Activated CD4-positive, alpha-beta T cell treated with anti-CD3 and anti-CD28 coated beads, Interleukin-2, amount 10 ng/mL, durations not matched to agents 7 days and 5 days (primary cell): ENCODE measurements at regions not wholly inside any gene's neighbourhood (a gene's known extent, or its start where the extent isn't known, plus 50 kb on each side); places are given as distances from the start of the nearest gene placed in this dataset.

Experiments
- CTCF ChIA-PET: fragments of 350-600 bp; sonication (Branson Sonifier 250); formaldehyde crosslinking; loops from one replicate; lab custom pipeline; 2021; ENCODE audit warnings: antibody characterized with exemption; lab: Charles Lee
- POLR2A ChIA-PET: fragments of 350-600 bp; sonication (Branson Sonifier 250); formaldehyde crosslinking; loops from one replicate; lab custom pipeline; 2021; ENCODE audit warnings: antibody characterized with exemption; lab: Charles Lee
- DNase-seq: peaks from one replicate; pipeline ENCODE4 v3.0.0-alpha.2; 2020
- H3K27ac Mint-ChIP-seq: one replicate; pipeline ENCODE4 v1.8.0; 2021; ENCODE audit warnings: mild to moderate bottlenecking, moderate library complexity, mixed read lengths
- H3K27me3 Mint-ChIP-seq: one replicate; pipeline ENCODE4 v1.8.0; 2021; ENCODE audit warnings: mixed read lengths
- H3K36me3 Mint-ChIP-seq: one replicate; pipeline ENCODE4 v1.8.0; 2021; ENCODE audit warnings: low read depth, mixed read lengths
- H3K4me1 Mint-ChIP-seq: one replicate; pipeline ENCODE4 v1.8.0; 2021; ENCODE audit warnings: mixed read lengths
- H3K4me3 Mint-ChIP-seq: one replicate; pipeline ENCODE4 v1.8.0; 2021; ENCODE audit warnings: mild to moderate bottlenecking, moderate library complexity, mixed read lengths
- H3K9me3 Mint-ChIP-seq: one replicate; pipeline ENCODE4 v1.8.0; 2021; ENCODE audit warnings: mixed read lengths

GRCh38 chr1:209506101-209506500, 77.4 kb upstream of the CAMK1G start:
- H3K27me3 Mint-ChIP-seq: peaks cover 2% of the 10 kb centered on the region
- H3K9me3 Mint-ChIP-seq: peaks cover 2% of the 10 kb centered on the region
- H3K4me3 Mint-ChIP-seq: no peak overlapping the region
- ChIA-PET POLR2A (interaction anchor here (0.5 kb wide), 1 partner anchor 1754 kb away, joined by 5 read pairs; no protein-coding TSS in a partner anchor), CTCF (interaction anchor here (0.7 to 1.1 kb wide), 2 partner anchors 11 to 34 kb away, joined by 3 read pairs; no protein-coding TSS in a partner anchor)
- no peaks in the 10 kb centered on the region for H3K36me3 Mint-ChIP-seq
- H3K4me1 Mint-ChIP-seq: no peaks in the 10 kb centered on the region
- DNase-seq: no peak
- H3K27ac Mint-ChIP-seq: no peak overlapping the region

DNA sequence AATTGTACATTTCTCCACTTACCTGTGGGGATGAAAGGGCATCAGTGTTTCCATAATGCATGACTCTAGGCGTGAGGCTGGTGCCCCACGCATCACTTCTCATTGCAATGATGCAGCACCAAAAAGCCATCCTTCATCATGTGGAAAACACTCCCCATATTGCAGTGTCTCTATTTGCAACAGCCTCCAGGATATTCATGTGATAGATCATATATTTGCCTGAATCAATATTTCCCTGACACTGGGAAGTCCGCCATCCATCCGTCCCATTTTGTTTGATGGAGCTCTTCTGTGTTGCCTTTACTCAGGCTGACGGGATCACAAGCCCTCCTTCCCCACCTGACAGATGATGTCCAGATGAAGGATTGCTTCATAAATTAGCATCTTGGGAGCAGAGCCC, 74.5 kb upstream of the CAMK1G start:
- POLR2A ChIA-PET: no interaction called here
- peaks cover 4% of the 10 kb centered on the region for H3K27me3 Mint-ChIP-seq
- CTCF ChIA-PET: no interaction called here
- no peak overlapping the region for H3K4me3 Mint-ChIP-seq
- DNase-seq: no peak
- H3K27ac Mint-ChIP-seq: no peak overlapping the region
- no peaks in the 10 kb centered on the region for H3K4me1 Mint-ChIP-seq
- no peaks in the 10 kb centered on the region for H3K36me3 Mint-ChIP-seq
- no peaks in the 10 kb centered on the region for H3K9me3 Mint-ChIP-seq

DNA sequence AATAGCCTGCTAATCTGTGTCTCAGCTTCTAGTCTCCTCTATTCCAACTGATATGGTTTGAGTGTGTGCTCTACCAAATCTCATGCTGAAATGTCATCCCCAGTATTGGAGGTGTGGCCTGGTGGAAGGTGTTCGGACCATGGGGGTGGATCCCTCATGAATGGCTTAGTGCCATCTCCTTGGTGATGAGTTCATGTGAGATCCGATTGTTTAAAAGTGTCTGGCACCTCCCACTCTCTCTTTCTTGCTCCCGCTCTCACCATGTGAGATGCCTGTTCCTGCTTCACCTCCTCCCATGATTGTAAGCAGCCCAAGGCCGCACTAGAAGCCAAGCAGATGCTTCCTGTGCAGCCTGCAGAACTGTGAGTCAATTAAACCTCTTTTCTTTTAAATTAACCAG, 73.5 kb upstream of the CAMK1G start:
- Mint-ChIP-seq H3K9me3 (no peaks in the 10 kb centered on the region), H3K36me3 (no peaks in the 10 kb centered on the region), H3K27ac (no peak overlapping the region), H3K4me3 (no peak overlapping the region), H3K4me1 (no peaks in the 10 kb centered on the region), H3K27me3 (peaks cover 7% of the 10 kb centered on the region)
- CTCF ChIA-PET: no interaction called here
- DNase-seq: no peak
- POLR2A ChIA-PET: no interaction called here

DNA sequence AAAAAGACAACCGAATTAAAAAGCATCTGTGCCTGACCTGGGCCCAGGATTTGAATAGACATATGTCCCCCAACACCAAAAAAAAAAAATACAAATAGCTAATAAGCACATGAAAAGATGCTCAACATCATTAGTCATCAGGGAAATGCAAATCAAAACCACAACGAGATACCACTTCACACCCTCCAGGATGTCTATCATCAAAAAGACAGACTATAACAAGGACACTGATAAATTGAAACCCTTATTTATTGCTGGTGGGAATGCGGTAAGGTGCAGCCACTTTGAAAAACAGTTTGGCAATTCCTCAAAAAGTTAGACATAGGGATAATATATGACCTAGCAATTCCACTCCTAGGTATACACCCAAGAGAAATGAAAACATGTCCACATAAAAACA, 72.3 kb upstream of the CAMK1G start:
- no peaks in the 10 kb centered on the region for H3K9me3 Mint-ChIP-seq
- no peak overlapping the region for H3K27ac Mint-ChIP-seq
- H3K4me1 Mint-ChIP-seq: no peaks in the 10 kb centered on the region
- no peak overlapping the region for H3K4me3 Mint-ChIP-seq
- H3K27me3 Mint-ChIP-seq: peaks cover 7% of the 10 kb centered on the region
- no peak for DNase-seq
- POLR2A ChIA-PET: no interaction called here
- no peaks in the 10 kb centered on the region for H3K36me3 Mint-ChIP-seq
- CTCF ChIA-PET: interaction anchor here (0.6 kb wide), 1 partner anchor 10 kb away, joined by 3 read pairs; no protein-coding TSS in a partner anchor

GRCh38 chr1:209512821-209513220, 70.7 kb upstream of the CAMK1G start:
- Mint-ChIP-seq H3K27me3 (peaks cover 7% of the 10 kb centered on the region), H3K4me1 (no peaks in the 10 kb centered on the region), H3K27ac (no peak overlapping the region), H3K4me3 (no peak overlapping the region), H3K9me3 (no peaks in the 10 kb centered on the region), H3K36me3 (no peaks in the 10 kb centered on the region)
- DNase-seq: no peak
- CTCF ChIA-PET: interaction anchor here (1.3 kb wide), 1 partner anchor 11 kb away, joined by 4 read pairs; no protein-coding TSS in a partner anchor
- POLR2A ChIA-PET: no interaction called here

- Mint-ChIP-seq H3K9me3 (no peaks in the 10 kb centered on the region), H3K36me3 (no peaks in the 10 kb centered on the region), H3K27ac (no peak overlapping the region), H3K4me3 (no peak overlapping the region), H3K4me1 (no peaks in the 10 kb centered on the region), H3K27me3 (peaks cover 7% of the 10 kb centered on the region)
- DNase-seq: no peak
- ChIA-PET POLR2A (no interaction called here), CTCF (interaction anchor here (1.3 kb wide), 1 partner anchor 12 kb away, joined by 4 read pairs; no protein-coding TSS in a partner anchor)
Measured at GRCh38 chr1:209513226-209513625, 70.3 kb upstream of the CAMK1G start.

GRCh38 chr1:209516771-209517680, 66.5 kb upstream of the CAMK1G start:
- Mint-ChIP-seq H3K36me3 (no peaks in the 10 kb centered on the region), H3K27me3 (peaks cover 17% of the 10 kb centered on the region), H3K4me1 (no peaks in the 10 kb centered on the region), H3K27ac (no peak overlapping the region), H3K4me3 (no peak overlapping the region), H3K9me3 (no peaks in the 10 kb centered on the region)
- no peak for DNase-seq
- ChIA-PET POLR2A (no interaction called here), CTCF (no interaction called here)

DNA sequence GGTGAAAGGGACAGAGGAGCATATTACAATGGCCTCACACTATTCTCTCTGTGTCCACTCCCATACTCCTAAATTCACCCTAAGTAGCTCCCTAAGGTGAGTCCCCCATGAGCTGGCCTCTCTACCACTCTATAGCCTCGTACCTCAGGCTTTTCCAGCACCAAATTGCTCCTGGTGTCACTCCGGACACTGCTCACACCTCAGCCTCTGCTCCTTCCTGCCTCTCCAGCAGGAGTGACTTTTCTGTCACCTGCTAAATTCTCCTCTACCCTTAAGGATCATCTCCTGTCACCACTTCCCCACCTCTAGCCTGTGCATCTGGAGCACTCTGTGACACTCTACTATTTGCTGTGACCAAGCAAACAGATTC, 65.8 kb upstream of the CAMK1G start:
- CTCF ChIA-PET: no interaction called here
- Mint-ChIP-seq H3K36me3 (no peaks in the 10 kb centered on the region), H3K4me1 (no peaks in the 10 kb centered on the region), H3K9me3 (no peaks in the 10 kb centered on the region), H3K27ac (no peak overlapping the region), H3K27me3 (peaks cover 19% of the 10 kb centered on the region), H3K4me3 (no peak overlapping the region)
- DNase-seq: no peak
- POLR2A ChIA-PET: no interaction called here

DNA sequence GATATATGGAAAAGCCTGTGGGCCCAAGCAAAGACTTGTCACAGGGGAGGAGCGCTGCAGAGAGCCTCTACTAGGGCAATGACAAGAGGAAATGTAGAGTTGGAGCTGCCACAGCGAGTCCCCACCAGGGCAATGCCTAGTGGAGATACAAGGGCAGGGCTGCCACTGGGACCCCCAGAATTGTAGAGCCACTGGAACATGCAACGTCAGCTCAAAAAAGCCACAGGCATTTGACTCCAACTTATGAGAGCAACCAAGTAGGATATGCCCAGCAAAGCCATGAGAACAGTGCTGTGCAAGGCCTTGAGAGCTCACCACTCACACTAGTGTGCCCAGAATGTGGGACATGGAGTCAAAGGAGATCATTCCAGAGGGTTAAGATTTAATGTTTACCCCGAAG, 63.7 kb upstream of the CAMK1G start:
- DNase-seq: no peak
- Mint-ChIP-seq H3K9me3 (no peaks in the 10 kb centered on the region), H3K4me3 (no peak overlapping the region), H3K27ac (no peak overlapping the region), H3K36me3 (no peaks in the 10 kb centered on the region), H3K4me1 (no peaks in the 10 kb centered on the region), H3K27me3 (peaks cover 30% of the 10 kb centered on the region)
- CTCF ChIA-PET: no interaction called here
- POLR2A ChIA-PET: no interaction called here

DNA sequence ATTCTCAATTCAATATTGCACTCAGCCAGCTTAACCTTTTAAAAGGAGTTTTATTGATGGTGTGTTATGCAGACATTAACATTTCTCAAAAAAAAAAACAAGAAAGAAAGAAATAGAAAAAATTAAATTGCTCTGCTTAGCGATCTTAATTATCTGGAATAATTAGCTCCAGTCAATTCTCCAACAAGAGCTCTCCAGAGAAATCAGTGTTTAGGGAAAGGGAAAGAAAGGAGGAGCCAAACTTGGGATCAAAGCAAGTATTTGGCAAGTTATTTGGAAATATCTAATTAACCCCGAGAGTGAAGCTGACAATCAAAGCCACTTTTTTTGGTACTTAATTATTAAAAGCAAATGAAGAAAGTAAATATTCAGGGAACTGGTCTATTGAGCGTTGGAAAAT, 60.7 kb upstream of the CAMK1G start:
- no peak for DNase-seq
- H3K4me1 Mint-ChIP-seq: no peaks in the 10 kb centered on the region
- no peak overlapping the region for H3K27ac Mint-ChIP-seq
- H3K9me3 Mint-ChIP-seq: no peaks in the 10 kb centered on the region
- H3K27me3 Mint-ChIP-seq: peaks cover 41% of the 10 kb centered on the region
- ChIA-PET POLR2A (no interaction called here), CTCF (no interaction called here)
- no peak overlapping the region for H3K4me3 Mint-ChIP-seq
- H3K36me3 Mint-ChIP-seq: no peaks in the 10 kb centered on the region

GRCh38 chr1:209526137-209526536, 57.4 kb upstream of the CAMK1G start:
- H3K4me3 Mint-ChIP-seq: no peak overlapping the region
- no peak for DNase-seq
- no peaks in the 10 kb centered on the region for H3K36me3 Mint-ChIP-seq
- POLR2A ChIA-PET: no interaction called here
- H3K4me1 Mint-ChIP-seq: no peaks in the 10 kb centered on the region
- H3K27ac Mint-ChIP-seq: no peak overlapping the region
- H3K9me3 Mint-ChIP-seq: no peaks in the 10 kb centered on the region
- peaks cover 41% of the 10 kb centered on the region for H3K27me3 Mint-ChIP-seq
- CTCF ChIA-PET: no interaction called here

GRCh38 chr1:209527372-209527771, 56.1 kb upstream of the CAMK1G start:
- Mint-ChIP-seq H3K36me3 (no peaks in the 10 kb centered on the region), H3K27me3 (peaks cover 40% of the 10 kb centered on the region), H3K27ac (no peak overlapping the region), H3K9me3 (no peaks in the 10 kb centered on the region), H3K4me1 (no peaks in the 10 kb centered on the region), H3K4me3 (no peak overlapping the region)
- ChIA-PET CTCF (interaction anchor here (0.5 kb wide), 1 partner anchor 813 kb away, joined by 3 read pairs; no protein-coding TSS in a partner anchor), POLR2A (no interaction called here)
- DNase-seq: no peak

DNA sequence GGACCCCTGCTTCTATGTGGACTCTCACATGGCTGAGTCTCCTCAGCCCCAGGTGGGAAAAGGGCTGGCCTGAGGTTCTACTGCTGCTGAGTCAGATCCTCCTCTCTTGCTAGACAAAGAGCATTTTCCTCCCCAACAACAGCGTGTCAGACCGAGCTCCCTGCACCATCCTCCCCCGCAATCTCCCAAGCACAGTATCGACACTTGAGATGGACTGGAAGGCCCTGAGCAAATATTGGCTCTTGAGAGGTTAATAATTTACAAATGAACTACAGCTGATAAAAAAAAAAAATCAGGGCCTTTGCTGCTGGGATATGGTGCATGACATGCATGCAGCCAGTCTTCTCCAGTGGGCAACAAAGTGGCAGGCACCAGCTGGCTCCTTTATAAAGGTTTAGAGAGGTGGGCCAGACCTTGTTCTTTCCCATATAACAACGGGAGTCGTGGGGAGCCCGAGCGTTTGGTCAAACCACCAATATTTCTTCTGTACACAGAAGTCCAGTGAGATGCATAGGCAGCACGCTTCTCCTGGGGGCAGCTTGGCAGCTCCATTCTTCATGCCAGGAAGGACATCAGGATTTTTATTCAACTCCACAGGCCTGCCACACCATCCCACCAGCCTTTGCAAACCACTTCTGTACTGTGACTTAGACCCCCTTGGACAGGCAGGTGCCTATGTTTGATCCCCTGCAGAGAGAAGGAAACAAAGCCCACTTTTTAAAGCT, 55.4 kb upstream of the CAMK1G start:
- CTCF ChIA-PET: interaction anchor here (0.5 kb wide), 1 partner anchor 813 kb away, joined by 3 read pairs; no protein-coding TSS in a partner anchor
- Mint-ChIP-seq H3K27ac (no peak overlapping the region), H3K4me3 (no peak overlapping the region), H3K4me1 (no peaks in the 10 kb centered on the region), H3K9me3 (no peaks in the 10 kb centered on the region), H3K36me3 (no peaks in the 10 kb centered on the region), H3K27me3 (peaks cover 35% of the 10 kb centered on the region)
- POLR2A ChIA-PET: no interaction called here
- no peak for DNase-seq
